GM19043 (cell line): ENCODE measurements at regions not wholly inside any gene's neighbourhood (a gene's known extent, or its start where the extent isn't known, plus 50 kb on each side); places are given as distances from the start of the nearest gene placed in this dataset.
"Not testable (repeated sequence)": the region's sequence is repeated elsewhere in the genome, so short reads cannot be mapped to it uniquely, and the experiment has no call there.

Experiments used
- ATAC-seq: cut with Tn5 transposase; IDR thresholded peaks from one replicate; pipeline ENCODE4 v1.9.1; 2021; ENCODE audit warnings: low read depth; ENCODE audit not compliant: unreplicated experiment

DNA sequence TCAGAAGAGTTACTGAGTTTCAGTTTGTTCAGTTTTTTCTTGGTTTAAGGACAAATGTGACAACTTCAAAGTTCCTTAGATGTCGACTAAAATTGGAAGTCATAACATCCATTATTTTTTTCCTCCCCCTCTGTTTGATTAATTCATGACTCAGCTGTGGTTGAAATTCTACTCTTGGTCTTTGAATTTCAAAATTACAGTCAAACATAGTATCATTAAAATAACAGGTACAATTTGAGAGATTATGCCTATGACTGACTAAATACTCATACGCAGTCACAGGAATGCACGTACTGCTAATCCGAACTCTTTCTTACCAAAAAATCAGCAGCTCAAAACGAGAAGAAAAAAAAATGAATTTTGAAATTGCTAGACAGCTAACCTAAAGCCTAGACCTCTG is 1434.8 kb downstream of the RAPGEF2 start:
- no peak for ATAC-seq

DNA sequence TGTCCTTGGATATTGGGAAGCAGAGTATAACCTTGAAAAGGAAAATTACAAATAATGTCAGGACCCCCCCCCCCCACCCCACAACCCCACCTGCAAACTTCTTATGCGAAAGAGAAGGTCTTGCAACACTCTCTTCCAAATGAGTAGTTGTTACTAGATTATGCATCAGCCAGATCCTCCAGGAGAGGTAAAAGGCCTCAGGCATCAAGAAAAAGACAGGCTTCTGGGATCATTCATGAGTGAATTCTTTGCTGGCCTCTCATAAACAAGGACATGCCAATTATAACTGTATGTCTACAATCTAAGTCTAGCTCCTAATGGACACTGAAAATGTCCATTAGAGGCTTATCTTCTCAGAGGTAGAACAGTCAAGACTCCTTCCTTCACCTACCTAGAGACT is 1443.3 kb downstream of the RAPGEF2 start:
- no peak for ATAC-seq

DNA sequence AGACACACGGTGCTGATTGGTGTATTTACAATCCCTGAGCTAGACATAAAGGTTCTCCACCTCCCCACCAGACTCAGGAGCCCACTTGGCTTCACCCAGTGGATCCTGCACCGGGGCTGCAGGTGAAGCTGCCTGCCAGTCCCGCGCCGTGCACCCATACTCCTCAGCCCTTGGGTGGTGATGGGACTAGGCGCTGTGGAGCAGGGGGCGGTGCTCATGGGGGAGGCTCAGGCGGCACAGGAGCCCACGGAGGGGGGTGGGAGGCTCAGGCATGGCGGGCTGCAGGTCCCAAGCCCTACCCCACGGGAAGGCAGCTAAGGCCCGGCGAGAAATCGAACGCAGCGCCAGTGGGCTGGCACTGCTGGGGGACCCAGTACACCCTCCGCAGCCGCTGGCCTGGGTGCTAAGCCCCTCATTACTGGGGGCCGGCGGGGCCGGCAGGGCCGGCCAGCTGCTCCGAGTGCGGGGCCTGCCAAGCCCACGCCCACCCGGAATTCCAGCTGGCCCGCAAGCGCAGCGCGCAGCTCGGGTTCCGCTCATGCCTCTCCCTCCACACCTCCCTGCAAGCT is 1447.2 kb downstream of the RAPGEF2 start:
- ATAC-seq = not testable (repeated sequence)

DNA sequence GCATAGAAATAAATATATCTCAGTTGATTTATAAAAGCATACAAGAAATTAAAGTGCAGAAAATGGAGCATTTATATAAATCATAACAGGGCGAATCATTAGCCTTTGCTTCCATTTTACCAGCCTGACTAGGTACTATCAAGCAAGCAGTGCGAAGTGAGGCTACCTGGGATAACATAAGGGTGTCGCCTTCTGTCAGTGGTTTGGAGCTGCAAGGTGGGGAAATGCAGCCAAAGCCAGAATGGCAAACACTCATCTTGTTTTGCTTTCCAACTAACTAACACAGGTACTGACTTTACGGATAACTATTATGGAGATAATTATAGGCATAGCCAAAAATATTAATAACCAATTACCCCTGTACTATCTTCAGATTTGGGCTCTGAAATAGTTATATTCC is 1459.8 kb downstream of the RAPGEF2 start:
- no peak for ATAC-seq

DNA sequence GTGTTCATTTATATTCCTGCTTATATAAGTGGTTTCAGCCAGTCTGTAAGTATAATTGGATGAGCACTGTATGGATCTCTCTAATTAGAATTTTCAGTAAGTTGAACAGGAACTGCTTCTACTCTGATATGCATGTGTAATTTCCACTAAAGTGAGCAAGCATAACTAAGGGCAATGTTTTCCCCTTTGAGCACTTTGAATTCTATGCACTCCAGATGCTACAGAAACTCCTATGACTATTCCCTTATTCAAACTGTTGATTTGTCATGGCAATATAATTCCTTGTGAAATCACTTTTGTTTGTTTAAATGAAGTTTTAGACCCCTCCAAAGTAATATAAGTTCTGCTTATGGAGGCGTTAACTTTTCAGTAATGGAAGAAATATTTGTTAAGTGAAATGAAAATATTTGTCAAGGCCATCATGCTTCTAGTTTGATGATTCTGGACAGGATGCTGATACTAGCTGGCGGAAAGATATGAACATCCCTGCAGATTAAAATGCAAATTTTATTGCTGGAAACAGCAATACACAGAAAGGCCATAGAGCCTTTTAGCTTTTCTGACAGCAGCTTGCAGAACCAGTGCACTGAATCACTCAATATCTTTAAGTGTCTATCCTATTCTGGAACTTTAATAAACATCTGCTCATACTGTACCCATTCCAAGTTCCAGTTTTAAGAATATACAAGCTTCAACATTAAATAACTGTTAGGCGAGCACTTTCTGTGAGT is 1460.8 kb downstream of the RAPGEF2 start:
- ATAC-seq = no peak

DNA sequence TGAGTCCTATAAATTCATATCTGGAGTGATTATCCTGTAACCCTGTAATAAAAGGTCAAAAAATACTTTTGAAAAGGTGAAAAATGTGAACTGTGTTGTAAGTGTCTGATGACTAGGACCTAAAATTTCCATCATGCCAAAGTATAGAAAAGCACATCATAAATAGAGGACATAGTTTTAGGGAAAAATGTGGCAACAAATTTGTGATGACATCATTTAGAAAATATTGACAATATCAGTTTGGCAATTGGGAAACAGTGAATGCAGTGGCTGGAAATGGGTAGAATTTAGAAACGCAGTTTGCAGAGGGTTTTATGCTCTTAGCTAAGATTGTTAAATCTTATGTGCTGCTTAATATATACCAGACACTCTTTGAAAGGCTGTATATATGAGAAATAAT is 1464.8 kb downstream of the RAPGEF2 start:
- no peak for ATAC-seq

DNA sequence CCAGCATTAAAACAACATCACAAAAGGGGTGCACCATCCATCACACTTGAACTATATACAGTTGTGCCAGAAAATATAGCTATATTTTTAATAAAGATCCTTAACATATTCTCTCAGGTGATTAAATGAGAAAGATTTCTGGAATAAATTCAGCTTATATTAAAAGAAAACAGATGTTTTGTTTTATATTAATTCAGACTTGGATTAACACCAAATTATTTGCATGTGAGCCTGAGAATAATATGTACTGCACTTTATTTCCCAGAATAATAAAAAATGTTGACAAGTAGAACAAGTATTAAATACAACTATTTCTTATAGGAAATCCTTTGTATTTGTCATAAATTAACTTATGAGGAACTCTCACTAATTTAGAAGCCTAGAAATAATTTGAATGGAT is 1467.4 kb downstream of the RAPGEF2 start:
- no peak for ATAC-seq

DNA sequence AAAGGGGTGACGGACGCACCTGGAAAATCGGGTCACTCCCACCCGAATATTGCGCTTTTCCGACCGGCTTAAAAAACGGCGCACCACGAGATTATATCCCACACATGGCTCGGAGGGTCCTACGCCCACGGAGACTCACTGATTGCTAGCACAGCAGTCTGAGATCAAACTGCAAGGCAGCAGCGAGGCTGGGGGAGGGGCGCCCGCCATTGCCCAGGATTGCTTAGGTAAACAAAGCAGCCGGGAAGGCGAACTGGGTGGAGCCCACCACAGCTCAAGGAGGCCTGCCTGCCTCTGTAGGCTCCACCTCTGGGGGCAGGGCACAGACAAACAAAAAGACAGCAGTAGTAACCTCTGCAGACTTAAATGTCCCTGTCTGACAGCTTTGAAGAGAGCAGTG is 1471.4 kb downstream of the RAPGEF2 start:
- ATAC-seq = not testable (repeated sequence)

DNA sequence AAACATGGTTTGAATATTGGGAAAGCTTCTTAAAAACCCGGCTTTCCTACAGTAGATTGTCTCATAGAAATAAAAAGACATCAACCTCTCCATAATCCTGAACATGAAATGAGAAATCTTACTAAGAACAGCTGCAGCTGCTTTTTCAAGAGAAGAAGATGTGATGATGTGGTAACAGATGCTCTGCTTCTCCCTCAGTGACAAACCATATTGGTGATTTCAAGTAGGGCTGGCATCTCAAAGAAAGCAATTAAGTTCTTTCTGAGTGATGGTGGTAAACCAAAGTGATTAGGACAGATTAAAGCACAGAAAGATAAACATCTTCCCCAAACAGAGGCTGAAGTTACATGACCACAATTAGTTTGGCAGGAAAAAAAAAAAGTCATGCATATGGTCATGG is 1477.7 kb downstream of the RAPGEF2 start:
- no peak for ATAC-seq

DNA sequence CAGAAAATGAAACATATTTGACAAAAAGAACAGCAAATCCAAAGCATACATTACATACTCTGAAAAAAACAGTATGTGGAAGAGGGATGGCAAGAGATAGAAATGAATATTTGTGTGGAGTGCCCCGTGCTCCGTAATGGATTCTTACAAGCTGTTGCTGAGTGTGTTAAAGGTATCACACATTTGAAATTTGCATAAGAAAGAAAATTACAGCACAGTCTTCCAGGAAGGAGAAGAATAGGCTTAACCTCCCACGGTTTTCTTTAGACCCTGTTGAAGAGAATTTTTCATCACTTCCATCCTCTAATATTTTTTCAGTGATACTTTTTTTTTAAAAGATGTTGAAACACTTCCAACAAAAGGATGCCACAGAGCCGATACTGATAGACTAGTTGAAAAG is 1489.4 kb downstream of the RAPGEF2 start:
- no peak for ATAC-seq

DNA sequence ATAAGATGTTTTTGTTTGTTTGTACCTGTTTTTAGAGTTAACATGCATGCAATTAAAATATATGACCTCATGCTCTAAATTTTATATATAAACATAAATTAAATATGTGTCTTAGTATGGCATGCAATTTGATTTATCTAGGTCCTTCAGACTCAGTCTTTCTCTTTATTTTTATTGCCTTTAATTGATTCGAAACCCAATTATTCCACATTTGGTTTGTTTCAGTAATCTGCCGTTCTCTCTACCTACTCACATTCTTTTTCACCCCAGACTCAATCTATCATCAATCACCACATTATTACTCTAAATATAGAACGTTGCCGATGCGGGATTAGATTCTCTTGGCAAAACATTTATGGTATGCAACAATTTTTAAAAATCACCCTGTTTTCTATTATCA is 1492.8 kb downstream of the RAPGEF2 start:
- no peak for ATAC-seq

DNA sequence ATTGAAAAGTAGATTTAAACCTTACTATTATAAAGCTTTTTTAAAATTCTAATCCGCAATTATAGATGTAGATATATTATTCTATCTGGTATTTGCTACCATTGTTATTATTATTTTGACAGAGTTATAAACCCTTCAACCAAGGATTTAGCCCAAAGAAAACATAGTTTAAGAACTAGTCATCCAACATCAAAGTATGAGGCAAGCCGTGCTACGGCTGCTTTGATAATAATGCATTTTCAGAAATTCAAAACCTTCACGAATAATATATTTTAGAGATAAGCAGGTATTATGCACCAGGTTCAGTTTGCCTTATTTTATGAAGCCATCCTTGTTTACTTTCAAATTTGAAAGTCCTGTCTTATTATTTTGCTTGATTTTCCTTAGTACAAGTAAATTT is 1501.7 kb downstream of the RAPGEF2 start:
- no peak for ATAC-seq

DNA sequence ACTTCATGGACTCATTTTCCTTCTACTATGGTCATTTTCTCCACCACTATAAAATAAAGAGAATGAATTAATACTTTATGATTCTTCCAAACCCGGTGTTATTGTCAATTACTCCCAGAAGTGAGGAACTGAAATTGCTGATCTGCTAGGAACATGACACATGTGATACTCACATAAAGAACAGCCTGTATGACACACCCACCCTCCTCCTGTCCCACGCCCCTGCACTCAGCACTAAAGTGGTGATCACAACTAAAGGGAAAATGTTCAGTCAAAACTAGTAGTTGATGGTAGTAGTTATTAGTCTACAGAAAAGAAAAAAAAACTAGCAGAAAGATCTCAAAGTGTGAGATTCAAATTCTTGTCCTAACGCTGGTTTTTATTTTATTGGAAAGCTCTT is 1508.3 kb downstream of the RAPGEF2 start:
- ATAC-seq = no peak

DNA sequence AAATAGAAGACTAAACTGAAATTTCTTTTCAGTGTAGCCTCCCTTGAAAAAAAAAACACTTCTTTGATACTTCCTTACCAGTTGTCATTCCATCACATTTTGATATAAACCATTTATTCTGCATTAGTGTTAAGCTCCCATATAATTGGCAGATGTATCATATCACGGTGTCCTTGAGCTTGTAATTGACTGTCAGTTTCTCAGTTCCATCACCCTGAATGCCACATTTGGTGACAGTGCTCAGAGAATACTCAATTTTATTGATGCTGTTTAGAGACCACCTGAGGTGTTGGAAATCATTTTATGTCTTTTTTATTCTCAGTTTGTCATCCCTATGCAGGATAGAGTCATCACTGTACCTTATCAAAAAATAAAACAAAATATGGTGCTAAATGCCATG is 1528.2 kb downstream of the RAPGEF2 start:
- ATAC-seq = no peak

DNA sequence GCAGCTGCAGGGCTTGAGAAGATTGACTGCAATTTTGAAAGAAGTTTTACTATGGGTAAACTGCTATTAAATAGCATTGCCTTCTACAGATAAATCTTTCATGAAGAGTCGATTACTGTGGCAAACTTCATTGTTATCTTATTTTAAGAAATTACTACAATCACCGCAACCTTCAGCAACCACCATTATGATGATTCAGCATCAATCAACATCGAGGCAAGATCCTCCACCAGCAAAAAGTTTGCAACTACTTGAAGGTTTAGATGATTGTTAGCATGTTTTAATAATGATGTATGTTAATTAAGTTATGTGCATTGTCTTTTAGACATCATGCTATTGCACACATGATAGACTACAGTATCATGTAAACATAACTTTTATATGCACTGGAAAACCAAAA is 1511.0 kb downstream of the FSTL5 start:
- ATAC-seq = no peak

DNA sequence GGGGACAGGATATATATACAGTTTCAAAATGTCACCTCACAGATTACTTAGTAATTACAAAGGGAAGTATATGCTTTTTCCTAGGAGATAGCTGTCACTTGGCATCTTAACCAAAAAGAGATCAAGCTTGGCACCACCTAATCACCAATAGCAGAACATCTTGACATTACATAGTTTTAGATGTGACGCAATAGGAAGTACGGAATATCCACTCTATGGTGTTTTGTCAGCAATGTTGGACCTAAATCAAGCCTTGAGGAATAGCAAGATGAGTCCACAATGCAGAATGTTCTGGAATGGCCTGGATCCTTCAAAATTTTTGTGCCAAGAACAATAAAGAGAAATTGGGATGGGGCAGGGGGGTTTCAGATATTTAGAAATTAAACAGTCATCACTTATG is 1488.2 kb downstream of the FSTL5 start:
- ATAC-seq = no peak

DNA sequence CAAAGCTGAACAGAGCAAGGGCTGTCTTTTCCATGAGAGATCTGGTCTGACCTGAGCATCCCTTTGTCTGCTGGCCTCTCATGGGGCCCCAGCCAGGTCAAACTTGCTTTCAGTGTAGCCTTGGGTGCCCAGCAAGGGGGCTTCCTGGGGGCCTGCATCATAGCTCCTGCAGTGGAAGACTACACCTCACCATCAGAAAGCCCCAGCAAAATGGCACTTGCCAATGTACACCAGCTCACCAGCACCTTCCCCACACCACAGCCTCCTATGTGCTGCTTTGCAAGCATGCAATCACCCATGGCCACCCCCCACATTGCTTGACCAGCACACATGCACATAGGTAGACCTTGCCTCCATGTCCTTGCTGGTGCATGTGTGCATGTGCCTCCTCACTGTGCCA is 1478.1 kb downstream of the FSTL5 start:
- no peak for ATAC-seq

DNA sequence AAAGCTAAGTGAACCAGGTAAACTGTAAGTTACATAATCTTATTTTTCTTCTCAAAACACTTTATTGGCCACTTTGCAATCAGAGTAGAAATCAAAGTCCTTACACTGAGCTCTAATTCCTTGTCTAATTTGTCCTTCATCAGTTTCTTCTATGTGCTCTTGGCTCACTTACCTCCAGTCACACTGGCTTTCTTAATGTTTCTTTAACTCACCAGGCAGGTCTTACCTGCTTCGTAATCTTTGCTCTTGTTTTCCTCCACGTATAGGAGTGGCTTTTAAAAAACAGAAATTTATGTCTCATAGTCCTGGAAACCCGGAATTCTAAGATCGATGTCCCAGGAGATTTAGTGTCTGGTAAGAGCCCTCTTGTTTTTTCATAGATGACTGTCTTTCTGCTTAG is 1462.1 kb downstream of the FSTL5 start:
- ATAC-seq = no peak

DNA sequence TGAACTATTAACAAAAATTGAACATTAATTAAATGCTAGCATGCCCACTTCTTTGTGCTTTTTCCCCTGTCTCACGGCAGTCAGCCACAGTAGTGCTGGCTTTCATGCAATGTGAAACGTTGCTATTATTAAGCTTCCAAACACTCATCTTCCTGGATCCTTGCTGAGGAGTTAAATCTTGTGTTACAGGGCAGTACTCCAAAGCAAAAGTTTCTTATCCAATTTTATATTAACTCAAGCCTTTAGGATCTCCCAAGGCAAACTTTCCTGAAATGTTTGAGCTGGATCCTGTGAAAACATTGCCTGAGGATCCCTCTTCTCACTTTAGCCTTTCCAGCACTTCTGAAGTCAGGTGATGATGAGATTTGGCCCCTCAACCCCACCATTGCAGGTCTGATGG is 1454.8 kb downstream of the FSTL5 start:
- no peak for ATAC-seq

DNA sequence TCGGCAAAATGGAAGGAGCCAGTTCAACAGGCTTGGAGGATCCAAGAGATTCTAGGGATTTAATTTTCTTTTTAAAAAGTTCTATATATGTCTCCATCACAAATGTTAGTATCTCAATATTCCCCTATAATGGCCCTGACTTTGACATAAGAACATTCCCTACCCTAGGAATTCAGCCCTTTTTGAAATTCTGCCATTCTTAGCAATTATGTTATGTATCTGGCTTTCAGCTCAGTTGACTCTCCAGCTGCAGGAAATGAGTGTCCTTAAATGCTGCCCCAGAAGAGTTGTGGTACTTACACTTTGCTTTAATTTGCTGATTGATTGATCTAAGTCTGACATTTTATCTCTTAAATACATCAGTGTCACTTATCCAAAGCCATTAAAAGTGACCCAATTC is 1454.3 kb downstream of the FSTL5 start:
- no peak for ATAC-seq

DNA sequence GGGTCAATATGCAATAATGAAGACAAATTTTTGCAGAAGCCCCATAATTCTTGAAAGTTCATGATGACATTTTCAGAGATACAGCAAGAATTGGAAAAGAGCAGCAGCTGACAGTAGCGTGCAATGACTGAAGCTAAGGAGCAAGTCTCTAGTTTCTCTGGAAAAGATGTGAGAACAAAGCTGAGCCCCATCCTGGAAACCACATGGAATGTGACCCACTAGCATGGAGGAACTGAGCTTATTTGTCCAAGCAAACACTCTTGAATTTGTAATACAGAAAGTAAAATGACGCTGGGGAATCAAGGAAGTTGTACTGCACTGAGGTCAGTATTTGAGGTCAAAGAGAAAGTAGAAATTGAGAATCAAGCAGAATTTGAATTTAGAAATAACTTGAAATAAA is 1447.2 kb downstream of the FSTL5 start:
- no peak for ATAC-seq

DNA sequence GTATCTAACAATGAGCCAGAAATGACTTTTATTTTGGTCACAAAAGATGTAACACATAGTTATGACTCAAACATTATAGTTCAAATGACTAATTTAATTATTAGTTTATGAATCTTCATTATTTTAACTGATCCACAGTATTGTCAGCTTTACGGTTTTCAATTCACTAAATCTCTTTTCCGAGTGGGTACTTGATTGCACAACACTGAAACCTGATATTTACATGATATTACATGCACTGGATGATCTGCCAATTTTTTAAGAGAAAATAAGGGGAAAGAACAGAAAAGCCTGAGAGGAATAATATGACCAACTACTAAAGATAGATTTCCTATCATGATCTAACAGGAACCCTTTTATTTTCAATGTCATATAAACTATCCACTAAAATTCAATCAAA is 1446.0 kb downstream of the FSTL5 start:
- ATAC-seq = no peak

DNA sequence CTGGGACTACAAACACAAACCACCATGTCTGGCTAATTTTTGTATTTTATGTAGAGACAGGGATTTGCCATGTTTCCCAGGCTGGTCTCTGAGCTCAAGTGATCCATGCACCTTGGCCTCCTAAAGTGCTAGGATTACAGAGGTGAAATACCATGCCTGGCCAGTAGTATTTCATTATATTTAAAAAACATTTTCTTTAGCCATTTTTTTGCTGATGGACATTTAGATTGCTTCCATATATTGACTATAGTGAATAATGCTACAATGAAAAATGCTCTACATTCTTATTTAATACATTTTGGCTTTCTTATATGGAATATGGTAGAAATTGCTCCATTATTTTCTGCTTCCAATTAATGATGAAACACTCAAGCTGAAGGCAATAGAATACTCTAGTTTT is 1439.7 kb downstream of the FSTL5 start:
- ATAC-seq = no peak
